Stomach (tissue), 8 donors: ENCODE measurements at regions not wholly inside any gene's neighbourhood (a gene's known extent, or its start where the extent isn't known, plus 50 kb on each side); places are given as distances from the start of the nearest gene placed in this dataset.
"Not testable (repeated sequence)": the region's sequence is repeated elsewhere in the genome, so short reads cannot be mapped to it uniquely, and the experiment has no call there.

Source experiments
- DNase-seq, 2 donors: peaks; one replicate each; pipeline versions ENCODE4 v3.0.0 to v3.0.0-alpha.2; 2013 to 2019
- H3K27ac ChIP-seq, 5 donors: fragments of 200-600 bp in 4 of 5; sonication (generic) in 4 of 5; one replicate each; pipeline ENCODE4 v1.5.1; 2013 to 2019; ENCODE audit warnings: mild to moderate bottlenecking in 1 of 5, moderate library complexity in 1 of 5
- H3K27me3 ChIP-seq, 3 donors: fragments of 200-600 bp; sonication (generic); one replicate each; pipeline ENCODE4 v1.5.1; 2017 to 2019; ENCODE audit warnings: mixed run types in 1 of 3
- H3K36me3 ChIP-seq, 4 donors: fragments of 200-600 bp; sonication (generic); 1 replicate in 3 of 4; 2 replicates in 1 of 4; pipeline ENCODE4 v1.5.1; 2016 to 2019
- H3K4me1 ChIP-seq, 4 donors: fragments of 200-600 bp; sonication (generic); one replicate each; pipeline ENCODE4 v1.5.1; 2016 to 2019
- H3K4me3 ChIP-seq, 4 donors: fragments of 200-600 bp; sonication (generic) in 3 of 4; one replicate each; pipeline ENCODE4 v1.5.1; 2016 to 2019; ENCODE audit warnings: mild to moderate bottlenecking in 1 of 4
- H3K9me3 ChIP-seq, 4 donors: fragments of 200-600 bp; sonication (generic); one replicate each; pipeline ENCODE4 v1.5.1; 2016 to 2019
- CTCF ChIP-seq, 7 experiments: fragments of 450-650 bp in 4 of 7; fragments of 200-600 bp in 3 of 7; sonication (generic) in 3 of 7; IDR thresholded peaks; one replicate each; pipeline ENCODE4 v1.5.1; 2016 to 2019; ENCODE audit warnings: antibody characterized with exemption in 7 of 7, control low read depth in 2 of 7, mild to moderate bottlenecking in 1 of 7
- EP300 ChIP-seq: sonication (generic); formaldehyde crosslinking; IDR thresholded peaks from one replicate; pipeline ENCODE4 v1.6.1; 2017; ENCODE audit warnings: antibody characterized with exemption
- POLR2A ChIP-seq, 4 donors: fragments of 450-650 bp; IDR thresholded peaks; one replicate each; pipeline ENCODE4 v1.6.1; 2016; ENCODE audit warnings: antibody characterized with exemption in 4 of 4, control low read depth in 2 of 4, mild to moderate bottlenecking in 1 of 4, moderate library complexity in 1 of 4
- POLR2AphosphoS5 ChIP-seq, 3 donors: sonication (generic); formaldehyde crosslinking; IDR thresholded peaks; one replicate each; pipeline ENCODE4 v1.6.1; 2016; ENCODE audit warnings: antibody characterized with exemption in 3 of 3
- WGBS, 5 donors: extraction: QIAGEN DNeasy Blood & Tissue Kit in 3 of 5; methylation state at CpG; one replicate each; pipeline versions ENCODE4 v1.1.5 to v1.1.7; 2013 to 2018; 5-methylcytosine and 5-hydroxymethylcytosine counted together
- intact Hi-C: fragments of 100-400 bp; cut with DNase I; formaldehyde crosslinking; loops from one replicate; pipeline ENCODE4 v1.15.1; 2023; ENCODE audit warnings: low total_unique reads
- donor health status: healthy with polysubstance abuse.
- donor health status: Bipolar disorder and iron deficiency.
- donor health status: healthy.

GRCh38 chr3:101119535-101119934 lies 126.3 kb upstream of the ABI3BP start:
- intact Hi-C loops, result no loop called here
- no peak overlapping the region for H3K4me3 ChIP-seq
- H3K9me3 ChIP-seq, result no peaks in the 10 kb centered on the region
- WGBS, 5 donors, result 65 to 78% (median 71%) methylated on average over 3 of the region's 3 CpGs
- H3K36me3 ChIP-seq, result no peaks in the 10 kb centered on the region
- DNase-seq, result no peak
- TF ChIP-seq EP300 (no peak), POLR2AphosphoS5 (IDR thresholded peaks at IDR 0.05) (no peak), CTCF (IDR thresholded peaks at IDR 0.05) (no peak), POLR2A (IDR thresholded peaks at IDR 0.05) (no peak)
- no peak overlapping the region for H3K27ac ChIP-seq
- H3K27me3 ChIP-seq, result no peaks in the 10 kb centered on the region
- H3K4me1 ChIP-seq, result no peaks in the 10 kb centered on the region

GRCh38 chr3:101117980-101118379 lies 124.8 kb upstream of the ABI3BP start:
- no peak overlapping the region for H3K27ac ChIP-seq
- H3K36me3 ChIP-seq, result no peaks in the 10 kb centered on the region
- TF ChIP-seq EP300 (no peak), CTCF (IDR thresholded peaks at IDR 0.05) (no peak), POLR2A (IDR thresholded peaks at IDR 0.05) (no peak), POLR2AphosphoS5 (IDR thresholded peaks at IDR 0.05) (no peak)
- no peaks in the 10 kb centered on the region for H3K4me1 ChIP-seq
- no peaks in the 10 kb centered on the region for H3K9me3 ChIP-seq
- WGBS, 5 donors, result 71 to 82% (median 75%) methylated on average over 2 of the region's 2 CpGs
- intact Hi-C loops, result no loop called here
- H3K4me3 ChIP-seq, result no peak overlapping the region
- H3K27me3 ChIP-seq, result no peaks in the 10 kb centered on the region
- DNase-seq, result no peak

- 63 to 80% (median 72%) methylated on average over 3 of the region's 3 CpGs for WGBS, 5 donors
- intact Hi-C loops, result no loop called here
- H3K27ac ChIP-seq, result no peak overlapping the region
- no peaks in the 10 kb centered on the region for H3K36me3 ChIP-seq
- H3K9me3 ChIP-seq, result no peaks in the 10 kb centered on the region
- H3K4me3 ChIP-seq, result no peak overlapping the region
- no peaks in the 10 kb centered on the region for H3K27me3 ChIP-seq
- no peak for DNase-seq
- H3K4me1 ChIP-seq, result no peaks in the 10 kb centered on the region
- no peak for TF ChIP-seq CTCF (IDR thresholded peaks at IDR 0.05)
- TF ChIP-seq POLR2A (IDR thresholded peaks at IDR 0.05), result no peak
- TF ChIP-seq EP300, result no peak
- TF ChIP-seq POLR2AphosphoS5 (IDR thresholded peaks at IDR 0.05), result no peak
Observed at GRCh38 chr3:101117465-101117864, 124.2 kb upstream of the ABI3BP start.

GRCh38 chr3:101110295-101110694 lies 117.1 kb upstream of the ABI3BP start:
- H3K4me3 ChIP-seq, H3K4me1 ChIP-seq, H3K27me3 ChIP-seq, H3K27ac ChIP-seq, intact Hi-C loops, H3K36me3 ChIP-seq, DNase-seq: not testable (repeated sequence)
- peaks cover 0 to 15% (median 11%) of the 10 kb centered on the region in 4 donors for H3K9me3 ChIP-seq
- 73 to 93% (median 87%) methylated on average over 3 of the region's 3 CpGs for WGBS, 5 donors

- peaks cover 0 to 15% (median 11%) of the 10 kb centered on the region in 4 donors for H3K9me3 ChIP-seq
- intact Hi-C loops, result no loop called here
- no peak overlapping the region for H3K27ac ChIP-seq
- WGBS, 5 donors, result 70 to 91% (median 80%) methylated on average over 1 of the region's 1 CpG
- H3K4me3 ChIP-seq, result no peak overlapping the region
- peaks cover 0 to 7% (median 0%) of the 10 kb centered on the region in 4 donors for H3K4me1 ChIP-seq
- H3K27me3 ChIP-seq, result no peaks in the 10 kb centered on the region
- no peaks in the 10 kb centered on the region for H3K36me3 ChIP-seq
- TF ChIP-seq POLR2A (IDR thresholded peaks at IDR 0.05) (no peak), POLR2AphosphoS5 (IDR thresholded peaks at IDR 0.05) (no peak), CTCF (IDR thresholded peaks at IDR 0.05) (no peak), EP300 (no peak)
- DNase-seq, result no peak
Observed at GRCh38 chr3:101104321-101104720, 111.1 kb upstream of the ABI3BP start.
